C4-2B (cell line): ENCODE measurements at regions not wholly inside any gene's neighbourhood (a gene's known extent, or its start where the extent isn't known, plus 50 kb on each side); places are given as distances from the start of the nearest gene placed in this dataset.

Source experiments
- H3K27ac ChIP-seq: fragments of 450-650 bp; 2 replicates; pipeline ENCODE4 v1.5.1; 2017
- CTCF ChIP-seq: fragments of 450-650 bp; conservative IDR thresholded peaks from 2 replicates; pipeline ENCODE4 v1.5.1; 2017; ENCODE audit warnings: mild to moderate bottlenecking
- ZFX ChIP-seq: fragments of 450-650 bp; IDR thresholded peaks from 2 replicates; pipeline ENCODE4 v1.6.1; 2017

GRCh38 chr9:2317591-2317990 lies 302.4 kb downstream of the SMARCA2 start:
- H3K27ac ChIP-seq, result no peak overlapping the region
- TF ChIP-seq CTCF (no peak), ZFX (no peak)

DNA sequence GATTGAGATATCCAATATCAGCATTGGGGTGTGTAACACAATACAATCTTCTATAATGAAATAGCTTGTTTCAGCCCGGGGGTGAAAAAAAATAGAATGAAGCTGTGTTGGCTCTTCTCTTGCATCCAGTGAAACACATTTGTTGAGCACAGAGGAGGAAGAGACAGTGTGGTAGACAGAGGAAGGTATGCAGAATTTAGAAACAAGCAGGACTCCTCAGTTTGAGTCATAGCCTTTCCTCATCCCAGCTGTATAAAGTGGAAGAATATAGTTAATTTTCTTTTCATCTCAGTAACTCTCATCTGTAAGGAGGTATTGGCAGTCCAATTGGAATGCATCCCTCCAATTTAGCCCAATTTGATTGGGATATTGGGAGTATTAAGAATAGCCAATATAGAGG lies 302.2 kb upstream of the VLDLR start:
- no peak overlapping the region for H3K27ac ChIP-seq

DNA sequence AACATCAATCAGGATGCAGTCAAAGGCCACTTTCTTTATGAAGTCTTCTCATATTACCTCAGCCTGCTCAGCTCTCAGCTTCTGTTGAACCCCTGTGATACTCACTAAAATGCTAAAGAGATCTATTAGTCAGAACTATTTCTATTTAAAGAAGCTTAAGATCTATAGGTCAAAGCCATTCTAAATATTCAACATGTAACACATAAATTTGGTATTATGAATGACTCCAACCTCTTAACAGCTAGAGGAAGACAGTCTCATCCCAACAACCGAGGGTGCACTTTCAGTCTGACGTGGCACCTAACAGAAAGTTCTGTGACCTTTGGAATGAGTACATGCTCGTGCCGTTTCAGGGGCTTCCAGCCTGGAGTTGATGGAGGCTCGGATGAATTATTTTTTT lies 301.5 kb upstream of the VLDLR start:
- no peak overlapping the region for H3K27ac ChIP-seq
- TF ChIP-seq ZFX, result no peak
- TF ChIP-seq CTCF, result no peak

More for the DNA sequence above, 302.2 kb upstream of the VLDLR start:
- TF ChIP-seq ZFX, result no peak
- TF ChIP-seq CTCF, result no peak

DNA sequence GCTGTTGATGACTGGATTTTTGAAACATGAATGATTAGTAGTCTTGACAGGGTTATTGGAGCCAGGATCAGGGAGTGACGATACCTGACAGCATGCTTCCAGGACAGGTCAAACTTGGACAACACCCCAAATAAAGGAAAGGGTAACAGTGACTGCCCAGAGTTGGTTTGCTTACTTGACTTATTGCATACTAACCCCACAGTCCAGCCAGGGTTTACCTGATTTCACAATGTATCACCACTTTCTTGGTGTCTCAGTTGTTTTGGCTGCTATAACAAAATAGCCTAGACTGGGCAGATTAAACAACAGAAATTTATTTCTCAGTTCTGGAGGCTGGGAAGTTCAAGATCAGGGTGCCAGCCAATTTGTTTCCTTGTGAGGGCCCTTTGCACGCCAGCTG lies 301.0 kb upstream of the VLDLR start:
- TF ChIP-seq CTCF (no peak), ZFX (no peak)
- no peak overlapping the region for H3K27ac ChIP-seq

- H3K27ac ChIP-seq, result no peak overlapping the region
- TF ChIP-seq ZFX (no peak), CTCF (peak; percentile 35)
Observed at GRCh38 chr9:2321523-2322148, 300.0 kb upstream of the VLDLR start.

DNA sequence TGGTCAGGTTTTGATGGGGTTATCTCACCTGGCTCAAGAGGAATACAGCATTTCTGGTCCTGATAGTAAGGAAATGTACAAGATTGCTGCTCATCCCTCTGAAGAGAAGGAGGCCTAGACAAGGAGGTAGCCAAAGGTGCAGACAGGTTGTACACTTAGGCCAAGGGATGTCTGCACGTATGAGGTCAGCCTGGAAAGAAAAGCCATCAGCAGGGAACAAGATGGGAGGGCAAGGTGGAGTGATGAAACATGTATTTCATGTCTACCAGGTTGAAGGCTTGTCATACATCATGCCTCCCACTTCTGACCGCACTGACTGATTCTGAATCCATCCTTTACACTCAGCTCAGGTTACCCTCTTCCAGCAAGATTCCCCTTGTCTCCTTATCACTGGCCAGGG lies 296.8 kb upstream of the VLDLR start:
- TF ChIP-seq CTCF, result no peak
- TF ChIP-seq ZFX, result no peak
- no peak overlapping the region for H3K27ac ChIP-seq

DNA sequence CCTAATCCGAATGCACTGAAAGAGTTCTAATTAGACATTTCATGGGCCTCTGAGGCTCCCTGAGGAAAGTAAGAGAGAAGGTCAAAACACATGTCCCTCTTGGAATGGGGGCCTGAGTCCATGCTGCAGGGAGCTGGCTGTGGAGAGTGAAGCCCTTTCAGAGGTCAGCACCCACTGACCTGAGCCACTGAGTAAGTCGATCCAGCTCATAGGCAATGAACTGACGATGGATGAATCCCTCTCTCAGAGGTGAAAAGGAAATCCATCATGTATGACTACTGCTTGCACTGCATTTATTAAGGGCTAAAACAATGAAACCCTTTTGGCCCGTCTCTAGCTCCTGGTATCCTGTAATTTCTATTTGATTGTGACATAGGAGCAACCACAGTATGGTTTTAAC lies 288.9 kb upstream of the VLDLR start:
- no peak overlapping the region for H3K27ac ChIP-seq
- no peak for TF ChIP-seq ZFX
- TF ChIP-seq CTCF, result no peak
